HG03097 (cell line): ENCODE measurements at regions not wholly inside any gene's neighbourhood (a gene's known extent, or its start where the extent isn't known, plus 50 kb on each side); places are given as distances from the start of the nearest gene placed in this dataset.

Experiments
- ATAC-seq: cut with Tn5 transposase; IDR thresholded peaks from one replicate; pipeline ENCODE4 v1.9.1; 2021; ENCODE audit not compliant: unreplicated experiment, low FRiP score

DNA sequence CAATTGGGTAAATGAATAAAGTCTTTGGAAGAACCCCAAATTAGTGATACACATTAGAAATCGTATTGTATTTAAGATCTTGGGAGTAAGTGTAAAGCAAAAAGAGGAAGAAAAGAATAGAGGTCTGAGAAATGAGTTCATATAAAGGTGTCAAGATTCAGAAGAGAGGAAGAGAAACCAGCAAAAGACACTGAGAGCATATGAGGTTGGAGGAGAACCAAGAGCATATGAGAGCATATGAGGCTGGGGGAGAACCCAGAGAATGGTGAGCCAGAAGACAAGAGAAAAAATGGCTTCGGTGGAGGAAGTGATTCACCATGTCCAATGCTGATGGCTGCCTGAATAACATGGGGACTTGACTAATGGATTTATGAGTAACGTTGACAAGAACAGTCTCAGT, 620.1 kb upstream of the GCFC2 start:
- no peak for ATAC-seq

DNA sequence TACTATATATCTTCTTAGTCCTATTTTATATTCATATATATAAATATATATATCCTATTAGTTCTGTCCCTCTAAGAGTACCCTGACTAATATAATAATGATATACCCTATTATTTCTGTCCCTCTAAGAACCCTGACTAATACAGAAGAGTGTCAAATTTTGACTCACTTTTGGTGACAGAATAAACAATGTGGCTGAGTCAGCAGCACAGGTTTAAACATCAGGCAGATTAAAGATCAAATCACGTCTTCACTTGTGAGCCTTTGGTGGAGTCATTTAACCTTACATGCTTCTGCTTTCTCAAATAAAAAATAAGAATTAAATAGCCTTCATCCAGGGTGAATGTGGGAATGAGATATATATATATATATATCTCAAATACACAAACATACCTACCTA, 615.9 kb upstream of the GCFC2 start:
- no peak for ATAC-seq

DNA sequence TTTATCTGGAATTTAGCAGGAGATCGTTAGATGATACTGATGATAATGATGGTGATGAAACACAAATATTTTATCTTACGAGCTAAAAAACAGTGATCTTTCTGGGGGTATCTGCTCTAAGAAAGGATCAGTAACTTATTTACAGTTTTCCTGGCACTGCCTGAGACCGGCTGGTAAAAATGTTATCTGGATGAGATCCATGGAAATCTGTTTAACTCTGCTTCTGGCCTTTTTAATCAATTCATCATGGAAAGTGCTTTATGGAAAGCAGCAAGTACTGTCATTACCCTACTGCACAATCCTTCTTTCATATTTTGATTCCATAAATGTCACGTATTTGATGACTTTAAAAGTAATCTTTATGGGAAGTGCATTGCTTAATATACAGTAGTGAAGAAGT, 612.7 kb upstream of the GCFC2 start:
- ATAC-seq: no peak

DNA sequence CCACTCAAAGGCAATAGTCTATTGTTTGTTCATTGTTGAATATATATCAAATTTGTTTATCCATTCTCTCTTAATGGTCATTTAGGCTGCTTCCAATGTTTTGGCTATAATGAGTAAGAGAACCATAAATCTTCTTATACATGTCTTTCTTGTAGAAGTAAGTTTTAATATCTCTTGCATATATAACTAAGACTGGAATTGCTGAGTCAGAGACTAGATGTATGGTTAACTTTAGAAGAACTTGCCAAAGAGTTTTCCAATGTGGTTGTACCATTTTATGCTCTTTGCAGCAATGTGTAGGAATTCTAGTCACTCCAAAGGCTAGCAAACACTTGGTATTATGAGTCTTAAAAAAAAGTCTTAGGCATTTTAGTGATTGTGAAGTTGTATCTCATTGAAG, 610.0 kb upstream of the GCFC2 start:
- no peak for ATAC-seq

DNA sequence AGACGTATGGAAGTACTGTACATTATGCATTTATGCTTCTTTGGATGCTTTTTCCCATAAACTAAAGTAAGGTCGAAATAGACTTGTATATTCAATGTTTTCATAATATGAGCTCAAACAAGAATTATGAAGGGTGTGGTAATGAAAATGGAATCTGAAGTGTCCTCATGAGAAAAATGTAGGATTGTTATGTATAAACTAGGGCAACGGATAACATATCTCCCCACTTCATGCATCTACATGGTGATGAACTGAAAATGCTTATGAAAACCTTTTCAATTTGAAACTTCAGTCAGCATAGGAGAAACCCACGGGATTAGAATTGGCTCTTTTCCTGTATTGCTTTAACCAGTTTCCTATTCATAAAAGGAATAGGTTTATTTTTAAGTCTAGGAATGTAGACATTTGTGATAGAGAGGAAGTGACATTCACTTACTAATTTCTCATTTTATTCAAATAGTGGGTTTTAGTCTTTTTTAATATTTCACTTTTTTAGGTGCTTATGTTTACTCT, 608.2 kb upstream of the GCFC2 start:
- ATAC-seq: no peak

DNA sequence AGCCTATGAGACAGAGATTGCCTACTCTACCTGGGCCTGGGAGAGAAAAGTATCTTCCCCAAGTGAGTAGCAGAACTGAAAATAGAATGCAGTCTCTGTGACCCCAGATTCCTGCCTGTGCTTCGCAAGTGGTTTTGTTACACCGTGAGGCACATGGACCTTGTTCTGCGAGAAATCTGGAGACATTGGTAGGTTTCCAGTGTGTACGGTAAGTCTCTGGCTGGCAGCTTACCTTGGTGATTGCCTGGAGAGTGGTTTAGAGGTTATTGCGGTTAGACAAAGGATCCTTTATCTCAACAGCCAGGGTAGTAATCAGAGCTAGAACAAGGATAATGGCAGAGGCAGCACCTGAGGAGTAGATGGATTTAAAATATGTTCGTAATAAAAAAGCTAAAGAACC, 606.0 kb upstream of the GCFC2 start:
- no peak for ATAC-seq

DNA sequence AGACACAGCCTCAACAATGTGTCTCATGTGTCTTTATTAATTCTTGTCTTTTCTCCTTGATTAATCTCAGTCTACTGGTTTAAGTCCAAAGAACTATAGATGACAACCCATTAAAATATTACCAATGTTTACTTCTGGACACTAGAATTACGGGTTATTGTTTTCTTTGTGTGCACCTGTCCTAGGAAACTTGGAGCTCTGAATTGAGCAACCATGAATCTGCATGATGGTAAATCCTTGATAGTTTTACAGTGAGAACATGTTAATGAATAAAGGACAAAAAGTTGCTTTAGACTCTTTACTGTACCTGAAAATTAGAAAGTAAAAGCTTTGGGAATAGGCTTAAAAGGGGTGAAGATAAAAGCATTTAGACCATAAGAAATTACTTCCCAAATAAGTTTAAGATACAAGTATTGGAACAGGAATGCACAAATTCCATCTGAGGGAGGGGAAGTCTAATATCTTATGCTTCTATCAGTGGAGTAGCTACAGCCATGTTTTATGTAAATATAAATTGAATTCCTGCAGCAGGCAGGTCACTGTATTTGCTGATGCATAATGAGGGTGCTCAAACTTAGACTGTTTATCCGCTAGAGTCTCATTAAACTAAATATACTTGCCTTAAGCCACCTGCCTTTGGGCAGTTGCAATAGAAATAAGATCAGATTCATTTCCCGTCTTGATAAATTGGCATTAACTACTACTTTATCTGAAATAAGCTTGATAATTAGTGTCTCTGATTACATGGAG, 603.7 kb upstream of the GCFC2 start:
- no peak for ATAC-seq

DNA sequence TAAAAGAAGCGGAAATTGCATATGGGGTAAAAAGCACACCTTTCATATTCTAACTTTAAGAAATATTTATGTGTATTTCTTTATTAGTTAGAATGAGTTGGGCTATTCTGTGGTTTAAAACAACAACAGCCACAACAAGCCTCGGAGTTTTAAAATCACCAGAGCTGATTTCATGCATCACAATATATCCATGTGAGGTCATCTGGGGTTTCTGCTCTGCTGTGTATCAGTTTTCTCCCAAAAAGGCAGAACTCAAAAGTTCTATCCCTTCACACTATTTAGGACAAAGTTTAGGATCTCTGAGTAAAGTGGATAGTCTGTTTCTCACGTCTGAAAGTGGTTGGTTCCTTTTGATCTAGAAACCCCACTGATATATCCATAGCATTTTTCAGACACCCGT, 601.5 kb upstream of the GCFC2 start:
- no peak for ATAC-seq

DNA sequence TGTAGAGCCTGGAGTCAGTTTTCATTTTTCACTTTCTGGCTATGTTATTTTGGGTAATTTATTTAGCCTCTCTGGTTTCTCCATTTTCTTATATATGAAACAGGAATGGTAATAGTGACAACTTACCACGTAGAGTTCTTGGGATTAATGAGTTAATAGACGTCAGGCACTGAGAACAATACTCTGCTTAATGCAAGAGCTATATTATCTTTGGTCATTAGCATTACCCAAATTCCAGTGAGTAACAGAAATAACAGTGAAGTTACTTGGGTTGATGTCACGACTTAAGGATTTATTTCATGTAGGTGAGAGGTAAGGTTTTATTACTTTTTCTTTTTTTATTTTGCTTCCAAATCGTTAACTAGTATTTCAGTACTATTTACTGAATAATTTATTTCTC, 601.0 kb upstream of the GCFC2 start:
- ATAC-seq: no peak

DNA sequence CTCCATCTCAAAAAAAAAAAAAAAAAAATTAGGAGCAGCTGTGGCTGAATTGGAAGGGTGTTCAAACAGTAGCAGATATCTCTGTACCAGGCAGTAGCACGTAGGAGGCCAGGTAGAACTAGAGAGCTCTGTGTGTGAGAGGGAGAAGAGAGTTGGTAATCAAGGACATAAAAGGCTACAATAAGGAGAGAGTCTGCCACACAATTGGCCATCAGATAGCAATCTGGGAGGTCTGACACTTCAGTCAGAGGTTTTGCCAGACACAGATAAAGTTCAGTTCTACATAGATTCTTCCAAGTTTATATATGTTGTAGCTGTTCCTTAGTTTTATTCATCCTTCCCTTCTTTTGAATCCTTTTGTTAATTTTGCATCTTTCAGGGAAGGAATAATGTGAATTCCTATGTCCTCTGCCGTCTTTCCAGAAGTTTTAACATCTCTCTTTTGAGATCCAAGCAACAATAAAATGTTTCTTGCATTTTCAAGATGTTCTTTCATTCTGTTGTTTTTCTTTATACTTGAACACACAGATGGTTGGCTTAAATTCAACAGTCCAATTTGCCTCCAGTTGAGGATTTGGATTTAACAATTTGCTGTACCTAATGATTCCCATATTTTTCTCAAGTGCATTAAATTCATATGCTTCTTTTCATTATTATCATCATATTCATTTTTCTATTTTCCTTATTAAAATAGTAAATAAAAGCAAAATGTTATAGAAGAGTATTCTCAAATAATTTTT, 600.3 kb upstream of the GCFC2 start:
- ATAC-seq: no peak

DNA sequence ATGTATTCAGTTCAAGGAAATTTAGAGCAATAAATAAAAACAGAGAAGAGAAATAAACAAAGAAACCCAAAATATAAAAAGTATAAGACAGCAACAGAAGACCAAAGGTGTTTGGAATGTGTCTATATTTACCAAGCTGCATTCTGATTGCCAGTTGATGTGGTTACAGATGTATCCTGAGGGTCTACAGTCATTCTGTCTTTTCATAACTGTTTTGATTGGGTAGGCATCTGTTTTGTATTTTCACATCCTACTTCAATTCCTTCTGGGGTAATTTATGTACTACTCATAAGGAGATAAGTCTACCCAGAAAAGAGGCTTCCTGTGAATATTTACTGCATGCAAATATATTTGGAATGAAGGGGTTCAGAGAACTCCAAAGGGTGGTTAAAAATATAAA, 596.8 kb upstream of the GCFC2 start:
- ATAC-seq: no peak

DNA sequence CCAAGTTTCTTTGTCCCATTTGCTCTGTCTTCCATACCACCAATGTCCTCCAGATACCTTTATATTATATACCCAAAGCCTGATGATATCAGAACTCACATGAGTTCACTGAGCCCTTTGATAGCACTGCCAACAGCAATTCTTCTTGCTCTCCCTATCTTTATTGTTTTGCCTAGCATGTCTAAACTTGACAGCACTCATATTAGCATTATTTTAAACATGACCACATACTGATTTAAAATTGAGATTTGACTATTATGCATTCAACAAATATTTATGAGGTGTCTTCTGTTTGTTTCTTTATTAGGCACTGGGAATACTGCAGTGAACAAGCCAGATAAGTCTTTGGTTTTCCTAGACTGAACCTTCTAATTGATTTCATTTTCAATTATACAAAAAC, 587.3 kb upstream of the GCFC2 start:
- no peak for ATAC-seq

DNA sequence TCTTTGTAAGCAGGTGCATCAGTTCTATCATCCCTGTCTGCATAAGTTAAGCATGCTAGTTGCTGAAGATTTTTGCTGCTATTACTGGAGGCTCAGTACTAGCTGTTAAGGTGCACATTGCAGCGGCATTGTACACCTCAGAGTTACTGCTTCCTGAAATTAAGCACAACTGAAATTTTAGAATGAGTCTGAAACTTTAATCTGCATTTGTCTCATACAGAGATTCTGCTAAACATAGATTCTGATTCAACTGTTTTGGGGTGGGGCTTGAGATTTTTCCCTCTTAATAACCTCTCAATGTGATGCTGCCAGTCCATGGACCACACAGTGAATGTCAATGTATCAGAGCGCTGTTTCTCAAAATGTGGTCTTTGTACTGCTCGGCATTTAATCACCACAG, 585.7 kb upstream of the GCFC2 start:
- ATAC-seq: no peak

DNA sequence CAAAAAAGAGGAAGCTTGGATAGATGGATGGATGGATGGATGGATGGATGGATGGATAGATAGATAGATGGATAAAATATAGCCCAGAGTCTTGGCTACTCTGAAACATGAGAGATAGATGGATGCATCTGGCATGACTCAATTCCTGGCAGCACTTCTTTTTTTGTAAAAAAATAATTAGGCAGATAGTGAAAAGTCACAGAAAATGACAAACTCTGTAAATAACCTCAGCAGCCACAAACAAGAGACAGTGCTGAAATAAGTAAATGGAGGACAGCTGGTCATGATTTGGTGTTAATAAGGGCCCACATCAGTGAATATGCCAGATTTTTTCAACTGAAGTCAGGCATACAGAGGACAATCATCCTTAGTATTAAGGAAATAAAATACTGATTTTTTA, 585.0 kb upstream of the GCFC2 start:
- no peak for ATAC-seq

DNA sequence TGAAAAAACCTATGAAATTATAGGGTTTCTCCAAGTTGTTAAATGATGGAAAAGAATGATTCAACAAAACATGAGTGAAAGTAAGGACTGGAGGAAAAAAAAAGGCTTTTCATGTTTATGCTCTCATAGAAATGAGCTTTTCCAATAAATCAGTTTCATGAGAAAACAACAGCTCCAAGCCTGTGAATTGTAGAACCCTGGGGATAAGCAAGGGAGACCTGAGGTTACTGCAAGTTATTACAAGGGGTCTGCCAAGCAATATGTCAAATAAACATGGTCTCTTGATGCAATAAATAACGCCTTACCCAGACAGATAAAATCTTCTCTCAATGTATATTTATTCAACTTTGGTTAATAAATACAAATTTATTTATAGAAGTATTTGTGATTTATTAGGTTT, 577.9 kb upstream of the GCFC2 start:
- ATAC-seq: no peak

DNA sequence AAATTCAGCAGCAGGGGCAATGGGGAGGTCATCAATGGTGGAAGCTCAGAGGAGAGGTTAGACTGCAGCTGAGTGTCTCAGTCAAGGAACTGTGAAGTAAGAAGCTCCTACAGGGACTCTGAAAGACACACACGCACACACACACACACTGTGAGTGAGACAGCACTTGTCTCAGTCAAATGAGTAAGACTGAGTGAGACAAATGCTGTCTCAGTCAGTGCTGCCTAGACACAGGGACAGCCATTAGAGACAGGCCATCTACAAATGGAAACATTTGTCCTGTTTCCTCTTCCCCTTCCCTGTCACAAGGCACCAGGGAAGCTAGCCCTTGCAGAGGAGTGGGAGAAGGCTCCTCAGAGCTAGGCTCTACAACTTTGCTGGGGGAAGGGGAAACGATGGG, 577.4 kb upstream of the GCFC2 start:
- no peak for ATAC-seq

DNA sequence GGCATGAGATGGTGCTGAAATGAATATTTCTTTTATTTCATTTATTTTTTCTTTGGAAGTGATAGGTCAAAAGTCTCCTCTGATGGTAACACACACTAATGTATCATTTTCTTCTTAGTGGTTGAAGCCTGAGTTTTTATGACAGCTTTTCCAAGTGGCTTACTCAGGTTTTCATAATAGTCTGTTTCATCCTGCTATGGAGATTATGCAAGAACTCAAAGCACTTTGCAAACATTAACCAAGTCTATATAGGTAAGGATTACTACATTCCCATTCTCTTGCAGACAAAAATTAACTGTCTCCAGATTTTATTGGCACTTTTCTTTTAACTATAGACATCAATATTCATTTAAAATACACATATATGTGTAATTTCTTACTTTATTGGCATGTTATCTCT, 572.6 kb upstream of the GCFC2 start:
- no peak for ATAC-seq

DNA sequence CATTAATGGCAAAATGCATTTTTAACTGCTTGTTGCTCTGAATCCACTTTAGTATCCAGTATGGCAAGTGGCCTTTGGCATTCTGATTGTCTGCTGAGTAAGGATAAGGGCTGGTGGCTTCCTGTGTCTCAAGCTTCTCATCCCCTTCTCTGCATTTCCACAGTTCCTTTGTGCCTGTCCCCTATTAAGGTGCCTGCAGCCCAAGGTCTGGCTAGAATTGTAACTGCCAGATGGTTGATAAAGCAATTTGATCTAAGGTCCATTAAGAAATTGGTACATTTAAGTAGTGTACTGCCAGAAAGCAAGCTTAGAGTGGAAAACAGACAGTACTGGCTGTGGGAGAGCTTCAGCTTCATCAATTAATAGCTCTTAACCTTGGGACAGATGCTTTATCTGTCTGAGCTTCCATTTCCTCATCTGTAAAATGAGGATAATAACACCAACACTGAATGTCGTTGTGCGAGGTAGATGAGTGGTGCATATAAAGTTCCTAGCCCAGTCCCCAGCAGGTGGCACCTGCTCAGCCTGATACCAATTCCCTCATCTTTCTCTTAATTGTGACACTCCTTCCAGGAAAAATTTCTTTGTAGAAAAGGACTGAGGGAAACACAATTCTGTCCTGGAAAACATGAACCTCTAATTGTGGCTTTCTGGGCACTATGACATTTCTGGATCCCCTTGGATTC, 570.6 kb upstream of the GCFC2 start:
- no peak for ATAC-seq

DNA sequence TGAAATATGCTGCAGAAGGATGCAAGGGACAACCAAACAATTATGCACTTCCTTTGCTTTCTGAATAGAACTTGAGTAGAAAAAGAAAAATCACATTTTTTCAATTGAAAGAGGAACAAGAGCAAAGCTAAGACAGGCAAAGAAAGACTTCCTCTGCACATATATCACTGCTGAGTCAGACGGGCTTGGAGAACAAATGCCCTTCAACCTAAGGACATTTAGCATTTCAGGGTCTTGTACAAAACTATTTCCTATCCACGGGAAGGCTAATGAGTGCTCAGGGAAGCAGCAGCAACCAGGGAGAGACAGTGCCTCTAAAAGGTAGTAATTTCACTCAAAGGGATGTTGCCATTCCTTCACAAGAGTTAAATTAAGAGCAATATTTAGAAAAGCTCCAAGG, 570.0 kb upstream of the GCFC2 start:
- ATAC-seq: no peak

DNA sequence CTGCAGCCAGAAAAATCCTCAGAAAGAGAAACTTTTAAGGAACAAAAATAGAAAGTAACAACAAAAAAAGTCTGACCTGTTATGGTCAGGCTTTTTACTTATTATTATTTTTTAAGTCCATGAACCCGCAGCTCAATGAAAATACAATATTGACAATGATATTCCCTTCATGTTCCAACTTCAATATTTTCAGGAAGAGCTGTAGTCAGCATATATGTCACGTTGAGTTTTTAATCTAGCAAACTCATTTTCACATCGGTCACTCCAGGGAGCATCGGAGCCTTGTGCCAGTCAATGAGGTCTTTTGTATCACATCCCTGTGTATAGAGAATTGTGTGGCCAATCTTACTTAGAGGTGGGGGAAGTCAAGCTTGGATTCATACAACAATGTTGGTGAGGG, 568.4 kb upstream of the GCFC2 start:
- no peak for ATAC-seq

DNA sequence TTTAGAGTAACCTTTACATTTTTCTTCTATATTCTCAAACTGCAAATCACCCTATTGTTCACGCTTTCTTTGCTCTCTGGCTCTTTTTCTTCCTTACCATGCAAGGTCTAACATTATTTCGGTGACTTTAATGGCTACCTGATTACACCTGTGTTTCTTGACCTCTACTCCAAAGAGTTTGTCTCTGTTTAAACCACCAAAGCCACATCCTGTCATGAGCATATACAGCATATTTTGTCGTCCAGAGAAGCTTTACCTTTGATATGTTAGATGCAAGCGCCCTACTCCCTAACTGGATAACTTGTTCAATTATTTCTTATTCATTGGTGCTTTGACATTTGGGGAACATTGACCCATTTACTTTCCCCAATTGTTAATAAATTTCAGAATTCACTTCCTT, 565.1 kb upstream of the GCFC2 start:
- no peak for ATAC-seq

DNA sequence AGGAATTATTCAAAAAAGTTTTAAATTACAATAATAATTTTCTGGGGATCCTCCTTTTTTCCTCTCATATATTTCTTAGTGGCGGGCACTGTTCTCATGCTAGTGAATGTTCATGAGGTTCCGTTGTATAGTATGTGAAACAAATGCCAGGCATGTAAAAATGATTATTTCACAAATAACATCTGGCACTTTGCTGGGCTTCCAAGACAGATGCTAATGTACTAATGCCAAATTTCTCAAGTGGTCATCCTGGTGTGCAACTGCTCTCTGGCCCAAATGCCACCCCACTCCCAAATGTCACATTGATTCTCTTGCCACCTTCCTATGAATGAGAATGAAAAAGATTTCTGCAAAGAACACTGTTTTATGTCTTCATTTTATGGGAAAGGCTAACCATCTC, 564.0 kb upstream of the GCFC2 start:
- ATAC-seq: no peak
